ENCODE measurements at regions not wholly inside any gene's neighbourhood (a gene's known extent, or its start where the extent isn't known, plus 50 kb on each side); places are given as distances from the start of the nearest gene placed in this dataset.
A peak's percentile ranks its signal among the peaks of the same experiment; 100 is the strongest.

GRCh38 chr4:72791054-72791453 lies 222.0 kb upstream of the ADAMTS3 start:
- Histone ChIP-seq H3T11ph (ENCODE audit: low read length) (no peak overlapping the region), H3K79me1 (ENCODE audit: insufficient read depth, low read depth, low read length, poor library complexity, severe bottlenecking) (no peaks in the 10 kb centered on the region), H2BK12ac (ENCODE audit: insufficient read length, low read depth, low read length) (no peak overlapping the region), H3K9me3 (ENCODE audit: control insufficient read depth, low read depth, low read length) (no peaks in the 10 kb centered on the region), H3K79me2 (ENCODE audit: insufficient read depth, low read length) (no peaks in the 10 kb centered on the region), H2AFZ (ENCODE audit: low read length) (no peak overlapping the region), H2BK5ac (ENCODE audit: insufficient read length, low read length) (no peak overlapping the region), H2BK15ac (ENCODE audit: low read depth, low read length) (no peak overlapping the region), H3K4me2 (ENCODE audit: insufficient read depth, insufficient read length, low read length) (no peak overlapping the region), H2BK120ac (ENCODE audit: low read depth, low read length, poor library complexity, severe bottlenecking) (no peak overlapping the region), H3K4me1 (ENCODE audit: insufficient read depth, low read length) (no peaks in the 10 kb centered on the region), H3K14ac (ENCODE audit: insufficient read depth, low read length) (no peak overlapping the region; the same call in 1 of the 2 replicates), H4K8ac (replicated peaks; ENCODE audit: insufficient read length, low read depth, low read length) (no peak overlapping the region), H3K27ac (ENCODE audit: insufficient read length, low read depth, low read length) (no peak overlapping the region), H3K4ac (ENCODE audit: low read depth, low read length) (no peak overlapping the region), H3K27me3 (ENCODE audit: insufficient read depth, low read length) (no peaks in the 10 kb centered on the region), H4K5ac (ENCODE audit: insufficient read length, low read depth, low read length) (no peak overlapping the region), H3K56ac (ENCODE audit: insufficient read length, low read depth, low read length) (no peak overlapping the region), H3K23me2 (ENCODE audit: insufficient read length, low read depth, low read length, poor library complexity, severe bottlenecking) (no peaks in the 10 kb centered on the region), H3K9ac (ENCODE audit: extremely low read depth, insufficient read length, low read length) (no peak overlapping the region), H2BK20ac (ENCODE audit: low read depth, low read length, poor library complexity, severe bottlenecking) (no peak overlapping the region), H2AK5ac (ENCODE audit: insufficient read length, low read length) (no peak overlapping the region), H3K18ac (ENCODE audit: insufficient read length, low read depth, low read length) (no peak overlapping the region), H4K91ac (ENCODE audit: insufficient read length, low read depth, low read length) (no peak overlapping the region), H3K23ac (ENCODE audit: insufficient read length, low read depth, low read length) (no peak overlapping the region), H4K20me1 (ENCODE audit: control insufficient read depth, insufficient read depth, insufficient read length) (no peaks in the 10 kb centered on the region)
- Mint-ChIP-seq H3K4me3 (no peak overlapping the region), H3K9me3 (no peaks in the 10 kb centered on the region; a peak in 2 of 5 replicates), H3K36me3 (ENCODE audit: insufficient read depth in 1 of 3, low read depth in 3 of 3) (no peaks in the 10 kb centered on the region; a peak in 1 of 7 replicates), H3K4me1 (no peaks in the 10 kb centered on the region), H3K27me3 (ENCODE audit: low read depth) (no peaks in the 10 kb centered on the region), H3K27ac (peak overlapping the region in 1 of 3 experiments; percentile 8; a peak in 1 of 7 replicates)
- TF ChIP-seq CTCF (conservative IDR thresholded peaks at IDR 0.05), result no peak
- no peak for DNase-seq
- no CpG with 5 or more reads among the region's 2 CpGs for WGBS (ENCODE audit: extremely low coverage, insufficient read length, low lambda C conversion rate)

Data from H9 (cell line).